Mucosa of descending colon (tissue), 3 donors: ENCODE measurements at regions not wholly inside any gene's neighbourhood (a gene's known extent, or its start where the extent isn't known, plus 50 kb on each side); places are given as distances from the start of the nearest gene placed in this dataset.

Source experiments
- ATAC-seq: fragments of 200-7000 bp; cut with Tn5 transposase; one replicate; pipeline ENCODE4 v1.9.1; 2020; ENCODE audit warnings: mild to moderate bottlenecking, moderate library complexity
- DNase-seq, 3 donors: peaks; one replicate each; pipeline ENCODE4 v3.0.0-alpha.2; 2020
- H3K36me3 ChIP-seq: fragments of 200-600 bp; one replicate; pipeline ENCODE4 v1.8.0; 2021; ENCODE audit warnings: low read depth, mild to moderate bottlenecking
- H3K4me1 ChIP-seq: fragments of 200-600 bp; one replicate; pipeline ENCODE4 v1.8.0; 2021; ENCODE audit warnings: low read depth, mild to moderate bottlenecking
- H3K4me3 ChIP-seq: fragments of 200-600 bp; one replicate; pipeline ENCODE4 v1.8.0; 2021; ENCODE audit warnings: mild to moderate bottlenecking
- H3K9me3 ChIP-seq: fragments of 200-600 bp; one replicate; pipeline ENCODE4 v1.8.0; 2021; ENCODE audit warnings: mild to moderate bottlenecking
- intact Hi-C, 2 donors: fragments of 100-400 bp; cut with DNase I in 1 of 2; cut with micrococcal nuclease in 1 of 2; formaldehyde crosslinking; loops; one replicate each; pipeline versions ENCODE4 v1.11.0 to v1.11.1; 2022; cut with DNase I, micrococcal nuclease
- TF ChIP-seq, protein P1 (sequence below): fragments of 200-600 bp; IDR thresholded peaks from one replicate; pipeline ENCODE4 v1.8.0; 2022; ENCODE audit warnings: antibody characterized with exemption, mild to moderate bottlenecking
- donor health status: DM: no; HTN: no; CAD: no; lungs with moderate emphysema.
- donor health status: DM: no; HTN: no; CAD: no.
- donor health status: DM: no; HTN: yes; CAD: no.

DNA sequence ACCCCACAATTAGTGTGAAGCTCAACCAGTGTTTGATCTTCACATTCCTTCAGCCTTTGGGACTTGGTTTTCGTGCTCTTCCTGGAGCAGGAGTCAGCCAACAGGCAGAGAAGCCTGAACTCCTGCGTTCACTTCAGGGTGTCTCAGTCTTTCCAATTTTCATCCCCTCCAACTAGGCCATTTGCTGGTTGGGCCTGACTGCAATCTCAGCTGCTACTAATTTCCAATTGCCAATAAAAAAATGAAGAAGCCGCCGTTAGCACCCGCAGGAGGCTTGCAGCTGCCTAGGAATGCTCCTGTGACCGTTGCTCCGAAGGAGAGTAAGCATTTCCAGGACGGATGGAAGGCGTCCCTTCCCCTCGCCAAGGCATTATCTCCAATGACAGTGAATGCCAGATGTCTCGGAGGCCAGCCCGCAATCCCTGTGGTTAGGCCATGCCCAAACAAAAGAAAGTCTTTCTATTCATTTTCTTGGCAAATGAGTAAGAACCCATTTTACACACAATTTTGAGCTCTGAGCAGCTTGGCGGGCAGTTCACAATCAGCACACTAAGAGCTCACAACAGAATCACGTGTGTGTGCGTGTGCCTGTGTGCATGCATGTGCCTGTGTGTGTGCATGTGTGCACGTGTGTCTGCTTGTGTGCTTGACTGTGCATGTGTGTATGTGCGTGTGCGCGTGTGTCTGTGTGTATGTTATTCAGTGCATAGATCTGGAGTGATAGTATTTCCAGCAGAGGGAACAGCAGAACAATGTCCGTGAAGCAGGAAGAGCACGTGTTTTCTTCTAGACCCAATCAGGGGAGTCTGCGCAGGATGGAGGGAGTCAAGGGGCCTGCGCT is 301.2 kb downstream of the SMOC2 start:
- TF ChIP-seq, protein P1, sequence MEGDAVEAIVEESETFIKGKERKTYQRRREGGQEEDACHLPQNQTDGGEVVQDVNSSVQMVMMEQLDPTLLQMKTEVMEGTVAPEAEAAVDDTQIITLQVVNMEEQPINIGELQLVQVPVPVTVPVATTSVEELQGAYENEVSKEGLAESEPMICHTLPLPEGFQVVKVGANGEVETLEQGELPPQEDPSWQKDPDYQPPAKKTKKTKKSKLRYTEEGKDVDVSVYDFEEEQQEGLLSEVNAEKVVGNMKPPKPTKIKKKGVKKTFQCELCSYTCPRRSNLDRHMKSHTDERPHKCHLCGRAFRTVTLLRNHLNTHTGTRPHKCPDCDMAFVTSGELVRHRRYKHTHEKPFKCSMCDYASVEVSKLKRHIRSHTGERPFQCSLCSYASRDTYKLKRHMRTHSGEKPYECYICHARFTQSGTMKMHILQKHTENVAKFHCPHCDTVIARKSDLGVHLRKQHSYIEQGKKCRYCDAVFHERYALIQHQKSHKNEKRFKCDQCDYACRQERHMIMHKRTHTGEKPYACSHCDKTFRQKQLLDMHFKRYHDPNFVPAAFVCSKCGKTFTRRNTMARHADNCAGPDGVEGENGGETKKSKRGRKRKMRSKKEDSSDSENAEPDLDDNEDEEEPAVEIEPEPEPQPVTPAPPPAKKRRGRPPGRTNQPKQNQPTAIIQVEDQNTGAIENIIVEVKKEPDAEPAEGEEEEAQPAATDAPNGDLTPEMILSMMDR: no peak
- intact Hi-C loops: no loop called here
- no peaks in the 10 kb centered on the region for H3K36me3 ChIP-seq
- no peak overlapping the region for H3K4me3 ChIP-seq
- ATAC-seq: no peak
- H3K4me1 ChIP-seq: no peaks in the 10 kb centered on the region
- no peak for DNase-seq
- H3K9me3 ChIP-seq: no peaks in the 10 kb centered on the region

GRCh38 chr6:168741305-168741704 is 300.3 kb downstream of the SMOC2 start:
- no peak for ATAC-seq
- Histone ChIP-seq H3K36me3 (no peaks in the 10 kb centered on the region), H3K4me3 (no peak overlapping the region), H3K4me1 (no peaks in the 10 kb centered on the region), H3K9me3 (no peaks in the 10 kb centered on the region)
- DNase-seq: no peak
- intact Hi-C loops: no loop called here
- TF ChIP-seq, protein P1: no peak

GRCh38 chr6:168739381-168739780 is 298.4 kb downstream of the SMOC2 start:
- Histone ChIP-seq H3K4me1 (no peaks in the 10 kb centered on the region), H3K36me3 (no peaks in the 10 kb centered on the region), H3K4me3 (no peak overlapping the region), H3K9me3 (no peaks in the 10 kb centered on the region)
- TF ChIP-seq, protein P1: no peak
- DNase-seq (no peak), ATAC-seq (no peak)
- intact Hi-C loops: no loop called here

DNA sequence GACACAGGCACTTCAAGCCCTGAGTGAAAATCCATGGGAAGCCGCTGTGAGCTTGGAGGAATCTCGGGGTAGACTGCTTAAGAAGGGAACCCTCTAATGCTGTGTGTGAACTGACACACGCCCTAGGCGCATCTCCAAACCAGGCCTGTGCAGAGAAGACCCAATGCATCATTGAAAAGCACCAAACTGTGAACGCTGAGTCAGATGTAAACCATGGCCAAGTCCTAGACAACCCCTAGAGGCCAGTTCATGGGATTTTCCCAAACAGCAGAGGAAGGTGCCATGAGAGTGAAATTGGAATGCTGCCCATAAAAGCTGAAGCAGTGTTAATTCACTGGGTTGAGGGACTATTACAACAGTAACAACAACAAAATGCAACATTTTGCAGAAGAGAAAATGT is 296.5 kb downstream of the SMOC2 start:
- Histone ChIP-seq H3K36me3 (no peaks in the 10 kb centered on the region), H3K4me3 (no peak overlapping the region), H3K9me3 (no peaks in the 10 kb centered on the region), H3K4me1 (no peaks in the 10 kb centered on the region)
- TF ChIP-seq, protein P1: no peak
- intact Hi-C loops: no loop called here
- DNase-seq (no peak), ATAC-seq (peak; percentile 13)

GRCh38 chr6:168737014-168737413 is 296.0 kb downstream of the SMOC2 start:
- ATAC-seq: no peak
- no peak for DNase-seq
- Histone ChIP-seq H3K4me3 (no peak overlapping the region), H3K36me3 (no peaks in the 10 kb centered on the region), H3K4me1 (no peaks in the 10 kb centered on the region), H3K9me3 (no peaks in the 10 kb centered on the region)
- intact Hi-C loops: no loop called here
- TF ChIP-seq, protein P1: no peak
